HG02759 (cell line): ENCODE measurements at regions not wholly inside any gene's neighbourhood (a gene's known extent, or its start where the extent isn't known, plus 50 kb on each side); places are given as distances from the start of the nearest gene placed in this dataset.
"Not testable (repeated sequence)": the region's sequence is repeated elsewhere in the genome, so short reads cannot be mapped to it uniquely, and the experiment has no call there.

Experiments
- ATAC-seq: cut with Tn5 transposase; IDR thresholded peaks from one replicate; pipeline ENCODE4 v1.9.1; 2021; ENCODE audit warnings: mild to moderate bottlenecking, moderate library complexity; ENCODE audit not compliant: unreplicated experiment

DNA sequence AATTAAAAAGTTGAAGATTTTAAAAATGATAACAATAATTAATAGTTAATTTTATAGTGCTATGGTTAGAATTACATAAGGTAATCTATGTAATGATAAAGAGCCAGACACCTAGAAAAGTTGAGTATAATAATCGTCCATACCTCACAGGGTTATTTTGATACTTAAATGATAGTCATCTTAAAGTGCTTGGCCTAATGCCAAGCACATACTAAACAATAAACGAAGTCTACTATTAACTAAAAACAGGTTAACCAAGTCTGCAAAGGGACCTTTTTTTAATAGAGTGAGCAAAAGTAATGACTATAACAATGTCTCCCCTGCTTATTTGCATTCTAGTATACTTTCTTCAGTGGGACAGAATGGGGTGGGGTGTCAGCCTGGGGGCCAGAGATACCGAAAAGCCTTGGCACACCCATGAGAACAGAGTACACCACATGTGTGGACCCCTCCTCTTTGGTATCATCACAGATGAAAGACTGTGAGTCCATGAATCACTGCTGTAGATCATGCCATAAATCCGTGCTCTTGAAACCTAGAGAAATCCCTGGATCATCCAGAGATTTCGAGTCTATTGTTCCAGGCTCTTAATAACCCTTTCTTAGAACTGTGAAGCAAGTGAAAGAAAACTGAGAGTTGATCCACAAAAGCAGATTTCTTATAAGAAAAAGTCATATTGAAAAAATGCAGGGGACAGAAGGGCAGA lies 249.5 kb downstream of the PRELID2 start:
- no peak for ATAC-seq

DNA sequence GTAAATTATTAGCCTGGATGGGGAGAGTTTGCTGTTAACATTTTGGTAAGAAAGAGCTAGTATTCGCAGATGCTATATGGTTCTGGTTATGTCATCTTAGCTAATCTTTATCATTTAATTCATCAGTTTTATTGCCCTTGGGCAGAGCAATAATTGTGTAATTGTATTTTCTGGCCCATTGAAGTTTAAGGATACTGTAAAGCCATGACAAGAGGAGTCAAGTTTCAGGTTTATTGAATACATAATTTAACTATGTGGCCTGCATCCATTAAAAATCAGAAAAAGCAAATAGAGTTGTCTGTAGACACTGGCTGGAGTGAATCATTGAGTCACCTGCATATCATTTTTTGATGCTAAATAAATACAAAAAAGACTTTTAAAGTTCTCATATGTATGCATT lies 255.8 kb downstream of the PRELID2 start:
- no peak for ATAC-seq

DNA sequence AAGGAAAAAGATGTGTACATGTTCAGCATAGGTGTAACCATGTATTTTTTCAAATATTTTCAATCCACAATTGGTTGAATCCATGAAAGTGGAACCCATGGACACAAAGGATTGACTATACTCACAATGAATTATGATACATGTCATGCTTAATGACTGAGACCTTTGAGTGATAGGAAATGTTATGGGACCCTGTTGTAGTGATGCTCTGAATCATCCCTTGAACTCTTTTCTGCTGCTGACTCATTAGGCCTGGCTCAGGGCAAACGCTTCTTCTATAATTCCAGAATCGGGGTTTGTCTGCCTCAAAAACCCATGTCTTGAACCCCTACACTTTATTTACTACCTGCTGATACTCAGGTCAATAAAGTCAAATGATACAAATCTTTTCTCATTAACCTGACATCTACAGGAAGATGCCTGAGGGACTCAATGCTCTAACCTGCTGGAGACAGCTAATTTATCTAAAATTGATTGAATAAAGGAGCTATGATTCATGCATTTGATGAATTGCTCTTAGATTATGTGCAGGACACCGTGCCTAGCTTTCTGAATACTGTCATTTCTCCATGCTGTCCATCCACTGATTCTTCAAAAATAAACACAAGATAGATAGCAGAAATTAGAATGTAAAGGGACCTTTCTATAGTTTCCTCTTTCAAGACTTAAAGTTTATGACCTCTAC lies 260.1 kb downstream of the PRELID2 start:
- ATAC-seq = no peak

DNA sequence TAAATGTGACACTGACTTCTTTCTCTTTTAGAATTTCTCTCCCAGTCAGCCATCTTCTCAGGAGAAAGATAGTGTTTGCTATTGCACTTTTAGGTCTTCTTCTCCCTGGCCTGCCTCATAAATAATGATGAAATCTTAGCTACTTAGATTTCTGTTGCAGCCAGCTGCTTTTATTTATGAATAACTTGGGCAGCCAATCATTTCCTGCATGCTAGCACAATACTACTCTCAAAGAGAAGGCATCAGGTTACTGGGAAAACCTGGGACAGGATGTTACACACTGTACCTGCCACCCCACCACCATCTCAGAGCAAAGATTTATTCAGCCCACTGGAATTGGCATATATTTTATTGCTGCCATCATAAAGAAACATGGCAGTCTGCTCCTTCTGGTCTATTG lies 266.6 kb downstream of the PRELID2 start:
- no peak for ATAC-seq

DNA sequence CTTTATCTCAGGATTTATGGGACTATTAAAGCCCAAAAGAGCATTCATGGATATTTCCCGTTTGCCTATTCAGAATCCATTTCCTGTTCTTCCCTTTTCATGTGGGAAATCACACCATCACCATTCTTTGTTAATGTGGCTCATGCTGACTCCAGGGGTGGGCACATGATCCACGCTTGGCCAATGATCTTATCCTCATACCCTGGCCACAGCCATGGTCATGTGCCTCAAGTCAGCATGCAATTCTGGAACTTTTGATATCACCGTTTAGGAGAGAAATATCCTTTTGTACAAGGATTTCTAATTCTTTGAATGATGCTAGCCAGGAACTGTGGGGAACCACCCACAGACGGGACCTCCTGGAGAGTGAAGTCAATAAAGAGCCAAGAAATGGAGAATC lies 272.2 kb downstream of the PRELID2 start:
- ATAC-seq = no peak

DNA sequence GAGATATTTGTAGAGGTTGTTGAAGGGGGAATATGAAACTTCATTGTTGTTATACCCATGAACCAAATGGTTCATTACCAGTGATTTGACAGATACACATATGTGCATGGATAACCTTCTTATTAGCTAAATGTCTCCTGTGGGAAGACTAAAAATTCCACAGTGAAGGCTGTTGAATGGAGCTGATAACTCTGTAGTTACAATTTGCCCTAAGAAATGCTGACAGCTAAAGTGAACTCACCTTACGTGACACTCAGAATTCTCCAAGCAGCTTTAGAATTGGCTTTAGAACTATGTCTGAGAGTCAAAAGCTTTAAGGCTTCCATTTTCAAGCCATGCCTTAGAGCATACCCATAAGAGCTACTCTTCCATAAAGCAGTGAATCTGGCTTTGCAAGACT lies 276.9 kb downstream of the PRELID2 start:
- no peak for ATAC-seq

DNA sequence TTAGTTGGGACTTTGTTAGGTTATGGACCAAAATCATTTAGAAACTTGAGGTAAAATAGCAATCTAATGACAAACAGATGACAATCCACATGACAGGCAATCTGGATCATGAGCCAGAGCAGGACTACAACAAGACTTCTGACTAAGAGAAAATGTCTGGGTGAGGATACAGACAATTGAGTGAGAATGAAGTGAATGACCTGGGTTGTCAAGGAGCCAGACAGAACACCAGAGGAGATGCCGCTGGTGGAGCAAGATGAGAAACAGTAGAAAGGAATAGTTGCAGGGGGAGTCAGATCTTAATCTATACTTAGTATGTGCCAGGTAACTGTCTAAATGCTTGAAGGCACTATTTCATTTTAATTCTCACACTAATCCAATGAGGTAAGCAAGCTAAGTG lies 277.8 kb downstream of the PRELID2 start:
- ATAC-seq = no peak

DNA sequence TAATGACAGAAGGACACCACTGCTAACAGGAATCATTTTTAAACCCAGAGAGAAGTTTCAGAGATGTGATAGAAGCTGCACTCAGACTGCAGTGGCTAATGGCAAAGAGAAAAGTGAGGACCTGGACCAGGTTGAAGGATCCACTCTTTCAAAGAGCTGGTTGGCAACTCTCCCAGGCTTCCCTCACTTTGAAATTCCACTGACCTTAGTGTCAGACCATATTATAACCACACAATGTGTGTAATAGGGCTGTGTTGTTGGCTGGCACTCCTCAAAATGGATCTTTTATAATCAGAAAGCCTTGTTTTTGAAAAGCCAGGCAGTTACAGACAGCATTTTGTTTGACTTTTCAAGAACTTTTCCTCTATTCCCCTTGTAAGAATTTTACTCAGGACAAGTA lies 280.7 kb downstream of the PRELID2 start:
- no peak for ATAC-seq

DNA sequence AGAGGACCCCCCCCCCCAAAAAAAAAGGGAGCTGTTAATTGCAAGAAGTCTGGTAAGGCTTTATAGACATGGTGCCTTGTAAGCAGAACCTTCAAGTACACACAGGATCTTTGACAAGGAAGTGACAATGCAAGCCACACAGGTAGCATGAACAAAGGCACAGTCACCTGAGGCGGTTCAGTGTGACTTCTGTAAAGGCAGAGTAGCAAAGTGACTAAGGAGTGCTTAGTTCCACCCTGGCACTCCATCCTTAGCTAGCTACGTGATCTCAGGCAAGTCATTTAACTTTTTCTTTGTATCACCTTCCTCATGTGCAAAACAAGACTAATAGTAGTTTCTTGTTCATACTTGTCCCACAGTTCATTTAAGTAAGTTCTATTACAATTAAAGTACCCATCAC lies 282.0 kb downstream of the PRELID2 start:
- no peak for ATAC-seq

DNA sequence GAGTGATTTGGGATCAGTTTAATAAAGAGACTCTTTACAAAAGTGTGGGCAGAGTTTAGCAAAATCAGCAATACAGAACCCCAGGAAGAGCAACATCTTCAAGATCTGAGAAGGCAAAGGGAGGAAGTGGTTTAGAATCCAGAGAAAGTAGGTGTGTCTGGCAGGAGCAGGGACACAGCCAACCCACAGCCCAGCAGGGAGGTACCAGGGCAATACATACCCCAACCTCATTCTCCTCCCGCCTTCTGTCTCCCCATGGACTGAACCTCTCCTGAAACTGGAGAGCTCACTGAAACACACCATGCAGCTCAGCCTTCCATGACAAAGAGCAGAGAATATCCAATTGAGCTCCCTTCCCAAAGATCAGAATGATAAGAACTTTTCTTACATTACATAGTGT lies 283.4 kb downstream of the PRELID2 start:
- ATAC-seq = no peak

DNA sequence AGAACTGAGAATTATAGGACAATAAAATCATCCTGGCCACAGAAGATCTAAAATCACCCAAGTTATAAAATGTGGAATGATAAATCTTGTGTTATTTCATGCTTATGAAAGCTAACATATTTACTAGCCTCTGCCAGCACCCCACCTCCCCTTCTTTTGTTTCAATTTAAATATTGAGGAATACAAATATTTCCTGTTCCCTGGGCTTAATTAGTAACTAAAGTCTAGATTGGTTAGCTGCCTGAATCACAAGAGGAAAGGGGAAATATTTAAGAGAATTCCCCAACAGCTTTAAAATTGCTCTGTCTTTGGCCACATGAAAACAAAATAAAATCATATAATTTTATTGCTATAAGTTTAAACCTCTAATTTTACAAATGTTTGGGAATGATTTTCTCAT lies 287.0 kb downstream of the PRELID2 start:
- ATAC-seq = no peak

DNA sequence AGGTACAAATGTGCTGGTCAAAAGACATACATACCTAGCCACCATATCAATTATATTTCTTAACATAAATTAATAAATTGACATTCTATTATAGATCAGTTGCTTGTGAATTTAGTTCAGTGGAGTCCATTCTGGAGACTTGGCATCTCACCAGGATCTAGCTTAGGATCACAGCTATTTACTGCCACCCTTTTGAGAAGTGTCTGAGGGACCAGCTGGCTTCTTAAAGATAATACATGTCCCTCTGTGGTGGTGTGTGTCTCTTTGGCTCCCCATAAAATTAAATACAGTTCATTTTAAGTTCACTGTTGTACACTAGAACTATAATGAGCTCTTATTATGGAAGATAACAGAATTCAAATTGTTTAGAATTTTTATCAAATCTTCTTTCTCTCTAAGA lies 290.7 kb downstream of the PRELID2 start:
- ATAC-seq = no peak

DNA sequence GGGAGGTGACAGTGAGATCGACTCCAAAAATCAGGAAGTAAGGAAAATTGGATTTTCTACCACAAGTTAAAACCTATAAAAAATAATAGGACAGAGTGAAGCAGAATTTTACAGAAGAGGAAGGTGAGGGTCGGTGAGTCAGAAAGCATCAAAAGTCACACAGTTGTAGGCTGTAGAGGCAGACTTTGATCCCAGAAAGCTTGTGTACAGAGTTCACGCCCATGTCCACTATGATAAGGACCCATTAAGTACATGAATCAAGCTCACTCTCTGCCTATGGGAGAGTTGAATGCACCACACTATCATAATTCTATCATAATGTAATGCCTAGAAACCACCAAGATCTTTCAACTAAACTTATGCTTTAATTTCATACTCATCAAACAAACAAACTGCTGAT lies 291.2 kb downstream of the PRELID2 start:
- ATAC-seq = no peak

DNA sequence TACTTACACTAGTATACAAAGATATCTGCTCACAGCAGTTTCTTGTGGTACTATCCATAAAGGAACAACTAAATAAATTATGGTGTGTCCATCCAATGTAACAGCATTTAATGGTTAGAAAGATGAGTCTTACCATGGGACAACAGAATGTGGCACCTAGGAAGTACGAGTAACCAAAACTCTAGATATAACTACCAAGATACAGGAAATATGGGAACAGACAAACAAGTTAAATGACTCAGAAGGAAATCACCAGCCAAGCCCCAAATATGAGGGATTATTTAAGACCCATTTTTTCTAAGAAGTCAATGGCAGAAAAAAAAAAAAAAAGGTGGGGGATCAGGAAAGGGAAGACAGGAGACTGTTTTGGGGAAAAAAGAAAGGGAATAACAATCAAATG lies 294.8 kb downstream of the PRELID2 start:
- ATAC-seq = no peak

DNA sequence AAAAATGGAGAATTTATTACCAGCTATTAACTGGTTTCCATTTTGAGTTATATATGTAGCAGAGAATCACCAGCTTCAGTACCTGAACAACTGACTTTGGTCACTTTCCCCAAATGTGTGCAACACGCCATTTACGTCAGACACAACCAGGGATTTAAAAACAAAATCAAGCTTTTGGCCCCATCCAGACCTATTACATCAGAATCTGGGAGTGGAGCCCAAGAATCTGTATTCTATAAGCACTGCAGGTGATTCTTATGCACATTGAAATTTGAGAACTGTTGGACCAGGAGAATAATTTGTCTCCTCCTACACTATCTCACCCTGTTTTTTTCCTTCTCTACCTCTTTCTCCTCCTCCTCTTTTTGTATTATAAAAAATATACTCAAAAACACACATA lies 295.9 kb downstream of the PRELID2 start:
- ATAC-seq = no peak

DNA sequence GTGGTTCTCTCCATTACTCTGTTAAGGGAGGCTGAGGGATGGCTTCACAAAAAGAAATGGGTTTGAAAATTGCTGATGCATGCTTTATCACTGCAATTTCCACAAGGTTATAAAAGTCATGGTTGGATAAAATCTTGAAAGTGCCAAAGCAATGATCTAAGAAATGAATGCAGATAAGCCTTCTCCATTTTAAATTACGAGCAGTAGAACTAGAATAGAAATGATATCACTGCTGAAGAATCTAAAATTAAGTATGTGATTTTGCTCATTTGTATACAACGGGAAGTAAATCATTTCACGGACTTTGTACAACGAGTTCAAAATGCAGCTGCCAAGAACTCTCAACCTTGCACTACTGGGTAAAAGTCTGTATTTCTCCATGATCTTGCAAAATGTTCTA lies 299.0 kb downstream of the PRELID2 start:
- ATAC-seq = no peak

DNA sequence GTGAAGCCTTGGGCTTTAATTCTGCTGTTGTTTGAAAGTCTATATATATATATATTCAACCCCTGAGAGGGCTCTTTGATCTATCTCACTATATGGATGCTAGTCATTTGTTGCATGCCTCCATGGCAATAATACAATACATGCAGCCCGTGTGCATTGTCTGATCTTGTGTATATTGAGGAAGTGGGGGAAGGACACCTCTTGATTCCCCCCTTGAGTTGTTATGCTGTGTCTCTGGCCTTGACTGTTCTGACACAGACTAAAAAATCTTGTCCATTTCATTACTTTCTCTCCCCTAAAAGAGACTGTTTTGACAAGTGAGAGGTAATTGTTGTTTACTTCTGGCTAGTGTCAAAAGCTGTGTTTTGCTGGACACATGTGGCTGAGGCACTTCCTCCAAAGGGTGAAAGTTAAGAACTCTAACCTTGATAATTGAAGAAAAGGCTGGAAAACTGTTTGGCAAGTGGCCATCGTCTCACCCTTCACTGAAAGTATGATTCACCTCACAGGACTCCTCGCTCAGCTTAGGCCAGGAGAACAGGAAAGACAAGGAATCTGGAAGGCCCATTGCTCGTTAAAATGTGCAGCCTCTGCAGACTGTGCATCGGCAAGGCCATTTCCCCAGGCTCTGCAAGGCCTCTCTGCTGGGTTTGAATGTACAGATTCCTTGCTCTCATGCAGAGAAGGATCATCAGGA lies 304.0 kb downstream of the PRELID2 start:
- ATAC-seq = no peak

DNA sequence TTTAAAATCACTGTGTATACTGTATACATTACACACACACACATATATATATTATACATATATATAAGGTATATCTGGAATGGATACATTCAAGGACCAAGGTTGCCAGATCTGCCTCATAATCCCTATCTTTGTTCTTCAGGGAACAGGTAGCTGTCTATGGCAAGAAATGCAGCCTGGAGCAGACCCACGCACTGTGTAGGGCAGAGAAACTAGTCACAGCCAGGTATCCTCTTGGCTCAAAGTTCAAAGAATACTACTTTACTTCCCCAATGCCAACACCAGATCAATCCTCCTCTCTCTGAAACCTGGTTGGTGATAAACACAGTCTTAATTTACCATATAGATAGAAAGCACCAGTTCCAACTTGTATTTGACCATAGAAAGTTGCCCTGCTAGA lies 313.6 kb downstream of the PRELID2 start:
- no peak for ATAC-seq

DNA sequence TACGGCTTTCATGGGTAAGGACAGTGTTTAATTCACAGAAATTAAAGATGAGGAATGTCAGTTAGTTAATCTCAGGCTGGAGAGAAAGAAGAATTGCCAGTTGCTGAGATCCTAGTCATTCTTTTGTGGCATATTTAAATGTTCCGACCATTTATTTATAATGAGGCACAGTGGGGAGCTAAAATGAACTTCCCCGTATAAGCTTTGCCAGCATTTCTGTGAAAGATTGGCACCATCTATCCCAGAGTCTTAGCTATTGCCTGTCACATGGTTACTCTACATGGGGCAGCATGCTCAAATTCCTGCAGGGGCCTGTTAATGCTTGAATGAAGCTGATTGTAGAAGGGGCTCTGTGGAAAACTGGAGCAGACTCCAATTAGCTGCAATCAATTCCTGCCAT lies 314.1 kb downstream of the PRELID2 start:
- ATAC-seq = no peak

DNA sequence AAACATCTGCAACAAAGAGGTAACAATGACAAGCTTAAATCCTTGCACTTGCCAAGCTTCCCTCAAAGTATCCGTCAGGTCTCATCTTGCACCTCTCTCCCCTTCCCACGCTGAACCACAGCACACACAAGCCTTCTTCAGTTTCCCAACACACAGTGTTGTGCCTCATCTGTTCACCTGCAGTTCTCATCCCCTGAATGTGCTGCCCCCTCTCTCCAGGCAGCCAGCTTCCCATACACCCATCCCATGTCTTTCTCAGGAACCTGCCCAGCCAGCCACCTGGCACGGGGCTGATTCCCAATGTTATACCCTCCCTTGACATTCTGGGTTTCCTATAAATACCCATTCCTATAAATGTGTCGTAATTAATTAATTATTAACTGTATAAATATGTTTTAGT lies 314.8 kb downstream of the PRELID2 start:
- no peak for ATAC-seq

DNA sequence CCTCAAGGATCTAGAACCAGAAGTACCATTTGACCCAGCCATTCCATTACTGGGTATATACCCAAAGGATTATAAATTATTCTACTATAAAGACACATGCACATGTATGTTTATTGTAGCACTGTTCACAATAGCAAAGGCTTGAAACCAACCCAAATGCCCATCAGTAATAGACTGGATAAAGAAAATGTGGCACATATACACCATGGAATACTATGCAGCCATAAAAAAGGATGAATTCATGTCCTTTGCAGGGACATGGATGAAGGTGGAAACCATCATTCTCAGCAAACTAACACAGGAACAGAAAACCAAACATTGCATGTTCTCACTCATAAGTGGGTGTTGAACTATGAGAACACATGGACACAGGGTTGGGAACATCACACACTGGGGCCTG lies 317.6 kb downstream of the PRELID2 start:
- not testable (repeated sequence) for ATAC-seq

DNA sequence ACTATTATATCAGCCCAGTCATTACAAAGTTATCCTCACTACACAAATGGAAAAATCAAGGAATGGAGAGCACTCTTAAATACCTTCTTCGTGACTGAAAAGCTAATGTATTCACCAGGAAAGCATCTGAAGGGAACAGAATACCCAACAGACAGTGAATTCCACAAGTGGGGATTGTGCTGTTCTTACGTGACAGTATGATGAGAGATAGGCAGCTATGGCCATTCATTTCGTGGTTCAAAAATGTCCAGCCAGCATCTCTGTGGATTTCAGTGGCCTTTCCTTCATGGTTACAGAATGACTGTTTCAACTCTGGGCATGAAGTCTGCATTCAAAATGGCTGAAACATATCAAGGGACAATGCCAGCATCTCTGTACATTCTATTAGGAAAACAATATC lies 323.8 kb downstream of the PRELID2 start:
- no peak for ATAC-seq
